ENCODE measurements at regions not wholly inside any gene's neighbourhood (a gene's known extent, or its start where the extent isn't known, plus 50 kb on each side); places are given as distances from the start of the nearest gene placed in this dataset.
A peak's percentile ranks its signal among the peaks of the same experiment; 100 is the strongest.
"Not testable (repeated sequence)": the region's sequence is repeated elsewhere in the genome, so short reads cannot be mapped to it uniquely, and the experiment has no call there.

- DNase-seq (ENCODE audit: extremely low read depth, low read depth) = no peak
- no peak overlapping the region for H3K4me3 ChIP-seq (replicated peaks; ENCODE audit: low read depth, low read length)
- no peak for TF ChIP-seq CTCF (IDR thresholded peaks at IDR 0.05; ENCODE audit: low read depth, low read length, missing control alignments)
These were observed 126.9 kb upstream of the PRICKLE1 start for GRCh38 chr12:42716491-42716891.

- DNase-seq (ENCODE audit: extremely low read depth, low read depth); H3K4me3 ChIP-seq (replicated peaks; ENCODE audit: low read depth, low read length): not testable (repeated sequence)
These were observed 124.0 kb upstream of the PRICKLE1 start for GRCh38 chr12:42713566-42713965.

GRCh38 chr12:42708374-42708773 is 118.8 kb upstream of the PRICKLE1 start:
- DNase-seq (ENCODE audit: extremely low read depth, low read depth); H3K4me3 ChIP-seq (replicated peaks; ENCODE audit: low read depth, low read length): not testable (repeated sequence)

GRCh38 chr12:42707312-42708226 is 118.0 kb upstream of the PRICKLE1 start:
- DNase-seq (ENCODE audit: extremely low read depth, low read depth) = no peak
- TF ChIP-seq CTCF (IDR thresholded peaks at IDR 0.05; ENCODE audit: low read depth, low read length, missing control alignments) = no peak
- no peak overlapping the region for H3K4me3 ChIP-seq (replicated peaks; ENCODE audit: low read depth, low read length)

- no peak for DNase-seq (ENCODE audit: extremely low read depth, low read depth)
- no peak for TF ChIP-seq CTCF (IDR thresholded peaks at IDR 0.05; ENCODE audit: low read depth, low read length, missing control alignments)
- H3K4me3 ChIP-seq (replicated peaks; ENCODE audit: low read depth, low read length) = no peak overlapping the region
These were observed 116.8 kb upstream of the PRICKLE1 start for GRCh38 chr12:42706321-42706720.

GRCh38 chr12:42705863-42706262 is 116.3 kb upstream of the PRICKLE1 start:
- no peak for TF ChIP-seq CTCF (IDR thresholded peaks at IDR 0.05; ENCODE audit: low read depth, low read length, missing control alignments)
- no peak overlapping the region for H3K4me3 ChIP-seq (replicated peaks; ENCODE audit: low read depth, low read length)
- peak; percentile 56 for DNase-seq (ENCODE audit: extremely low read depth, low read depth)

GRCh38 chr12:42704810-42705401 is 115.4 kb upstream of the PRICKLE1 start:
- no peak for DNase-seq (ENCODE audit: extremely low read depth, low read depth)
- H3K4me3 ChIP-seq (replicated peaks; ENCODE audit: low read depth, low read length) = no peak overlapping the region
- no peak for TF ChIP-seq CTCF (IDR thresholded peaks at IDR 0.05; ENCODE audit: low read depth, low read length, missing control alignments)
